GM18520 (cell line): ENCODE measurements at regions not wholly inside any gene's neighbourhood (a gene's known extent, or its start where the extent isn't known, plus 50 kb on each side); places are given as distances from the start of the nearest gene placed in this dataset.
"Not testable (repeated sequence)": the region's sequence is repeated elsewhere in the genome, so short reads cannot be mapped to it uniquely, and the experiment has no call there.

ENCODE experiments used
- ATAC-seq: cut with Tn5 transposase; IDR thresholded peaks from one replicate; pipeline ENCODE4 v1.9.1; 2021; ENCODE audit not compliant: unreplicated experiment

DNA sequence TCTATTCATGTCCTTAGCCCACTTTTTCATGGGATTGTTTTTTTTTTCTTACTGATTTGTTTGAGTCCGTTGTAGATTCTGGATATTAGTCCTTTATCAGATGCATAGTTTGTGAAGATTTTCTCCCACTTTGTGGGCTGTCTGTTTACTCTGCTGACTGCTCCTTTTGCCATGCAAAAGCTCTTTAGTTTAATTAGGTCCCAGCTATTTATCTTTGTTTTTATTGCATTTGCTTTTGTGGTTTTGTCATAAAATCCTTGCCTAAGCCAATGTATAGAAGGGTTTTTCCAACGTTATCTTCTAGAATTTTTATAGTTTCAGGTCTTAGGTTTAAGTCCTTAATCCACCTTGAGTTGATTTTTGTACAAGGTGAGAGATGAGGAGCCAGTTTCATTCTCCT is 358.9 kb downstream of the ADAMTS20 start:
- not testable (repeated sequence) for ATAC-seq

GRCh38 chr12:43192442-43192841 is 359.6 kb downstream of the ADAMTS20 start:
- not testable (repeated sequence) for ATAC-seq

- ATAC-seq, result no peak
Measured at GRCh38 chr12:43180242-43180641, 371.8 kb downstream of the ADAMTS20 start.

DNA sequence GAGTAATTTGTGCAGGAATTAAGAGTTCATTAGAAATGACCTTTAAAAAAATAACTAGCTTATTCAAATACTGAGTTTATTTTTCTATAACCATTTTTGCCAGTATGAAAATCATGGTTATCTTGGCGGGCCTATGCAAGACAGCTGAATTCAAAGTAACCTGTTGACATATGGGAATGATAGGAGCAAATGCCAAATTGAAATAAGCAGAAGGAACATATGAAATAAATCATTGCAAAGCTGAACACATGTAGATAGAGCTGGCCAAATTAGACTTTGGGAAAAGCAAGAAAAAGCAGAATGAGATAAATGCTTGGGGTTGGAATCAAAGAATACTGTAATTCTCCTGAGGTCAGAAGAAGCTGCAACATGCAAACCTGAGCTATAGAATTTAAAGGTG is 372.5 kb downstream of the ADAMTS20 start:
- no peak for ATAC-seq

DNA sequence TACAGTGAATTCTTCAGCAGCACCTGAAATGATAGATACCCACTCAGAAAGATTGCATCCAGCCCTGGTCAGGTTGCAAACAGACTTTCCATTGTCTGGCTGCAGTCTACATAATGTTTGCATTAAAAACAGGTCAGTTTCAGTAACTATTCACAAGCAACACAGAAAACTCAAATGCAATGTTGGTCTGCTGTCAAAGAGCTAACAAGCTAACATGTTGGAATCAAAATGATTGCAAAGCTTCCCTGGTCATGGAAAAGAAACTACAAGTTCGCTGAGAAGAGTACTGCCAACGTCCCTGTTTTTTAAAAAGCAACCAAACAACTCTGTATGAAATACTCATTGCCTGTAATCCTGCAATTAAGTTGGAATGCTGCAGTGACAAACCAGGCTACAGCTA is 374.7 kb downstream of the ADAMTS20 start:
- no peak for ATAC-seq

GRCh38 chr12:43169115-43169681 is 382.8 kb downstream of the ADAMTS20 start:
- ATAC-seq, result no peak

- no peak for ATAC-seq
Measured at GRCh38 chr12:43167691-43168090, 384.3 kb downstream of the ADAMTS20 start.

- ATAC-seq, result no peak
Measured at GRCh38 chr12:43165351-43165750, 386.7 kb downstream of the ADAMTS20 start.

- no peak for ATAC-seq
Measured at GRCh38 chr12:43162138-43162537, 389.9 kb downstream of the ADAMTS20 start.

DNA sequence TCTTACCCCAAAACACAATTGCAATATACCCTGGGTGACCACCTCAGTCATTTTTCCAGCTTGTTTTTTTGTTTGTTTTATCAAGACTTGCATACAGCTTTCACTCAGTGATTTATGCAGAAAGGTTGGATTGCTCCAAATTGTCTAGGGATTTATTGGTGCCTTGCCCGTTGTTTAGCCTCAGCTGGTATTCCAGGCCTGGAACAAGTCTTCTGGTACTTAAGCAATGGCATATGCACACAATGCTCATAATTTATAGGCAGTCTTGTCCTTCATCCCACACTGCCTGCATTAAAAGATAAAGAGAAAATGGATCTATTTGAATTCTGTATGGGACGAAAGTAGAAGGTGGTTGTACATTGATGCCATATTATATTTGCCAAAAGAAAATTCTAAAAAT is 392.5 kb downstream of the ADAMTS20 start:
- ATAC-seq, result no peak

DNA sequence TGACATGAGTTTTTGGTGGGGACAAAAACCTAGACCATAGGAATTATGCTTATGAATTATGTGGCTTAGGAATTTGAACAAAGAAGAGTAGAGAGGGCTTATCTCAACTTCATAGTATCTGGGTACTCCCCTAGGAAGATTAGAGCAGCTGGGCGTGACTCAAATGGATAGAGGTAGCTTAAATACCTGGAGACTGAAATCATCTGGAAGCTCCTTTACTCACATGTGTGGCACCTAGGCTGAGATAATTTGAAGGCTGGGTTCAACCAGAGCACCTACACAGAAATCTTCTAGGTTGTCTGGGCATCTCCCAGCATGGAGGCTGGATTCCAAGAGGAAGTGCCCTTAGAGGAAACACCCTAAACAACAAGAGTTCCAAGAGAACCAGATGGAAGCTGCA is 393.9 kb downstream of the ADAMTS20 start:
- no peak for ATAC-seq

DNA sequence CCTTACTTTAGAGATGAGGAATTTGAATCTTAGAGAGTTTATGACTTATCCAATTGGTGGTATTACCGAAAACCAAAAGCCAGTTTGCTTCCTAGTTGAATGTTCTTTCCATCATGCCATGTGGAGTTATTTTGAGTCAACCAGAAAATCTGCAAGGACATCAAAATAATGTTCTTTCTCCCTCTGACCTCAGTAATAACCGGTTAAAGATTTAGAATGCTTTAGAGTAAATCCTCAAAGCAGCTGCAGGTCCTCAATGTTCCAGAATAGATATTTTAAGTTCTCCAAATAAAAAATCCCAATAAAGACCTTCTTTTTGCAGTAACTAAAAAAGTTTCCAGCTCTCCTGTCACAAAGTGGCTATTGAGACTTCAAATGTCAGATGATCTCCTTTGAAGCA is 396.6 kb downstream of the ADAMTS20 start:
- no peak for ATAC-seq

DNA sequence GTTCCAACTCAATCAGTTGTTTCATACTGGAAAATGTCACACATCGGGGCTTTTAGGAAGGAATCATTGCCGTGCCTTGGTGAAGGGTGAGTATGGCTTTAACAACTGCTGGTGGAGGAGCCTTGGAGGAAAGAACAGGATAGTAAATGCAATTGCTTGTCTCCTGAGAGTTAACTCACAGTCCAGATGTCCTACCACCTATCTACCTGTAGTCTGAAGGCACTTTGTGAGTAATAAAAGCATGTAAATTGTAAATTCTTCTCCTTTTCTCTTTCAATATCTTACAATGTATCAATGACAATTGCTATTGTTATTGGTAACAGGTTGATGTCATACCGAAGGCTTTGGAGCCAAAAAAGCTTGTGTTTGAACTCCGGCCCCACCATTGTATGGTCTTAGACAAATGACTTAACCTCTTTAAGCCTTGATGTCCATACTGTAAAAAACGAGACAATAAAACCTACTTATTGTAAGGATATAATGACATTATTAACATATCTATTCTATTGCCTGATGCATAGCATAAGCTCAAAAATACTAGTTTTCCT is 397.4 kb downstream of the ADAMTS20 start:
- ATAC-seq, result no peak

DNA sequence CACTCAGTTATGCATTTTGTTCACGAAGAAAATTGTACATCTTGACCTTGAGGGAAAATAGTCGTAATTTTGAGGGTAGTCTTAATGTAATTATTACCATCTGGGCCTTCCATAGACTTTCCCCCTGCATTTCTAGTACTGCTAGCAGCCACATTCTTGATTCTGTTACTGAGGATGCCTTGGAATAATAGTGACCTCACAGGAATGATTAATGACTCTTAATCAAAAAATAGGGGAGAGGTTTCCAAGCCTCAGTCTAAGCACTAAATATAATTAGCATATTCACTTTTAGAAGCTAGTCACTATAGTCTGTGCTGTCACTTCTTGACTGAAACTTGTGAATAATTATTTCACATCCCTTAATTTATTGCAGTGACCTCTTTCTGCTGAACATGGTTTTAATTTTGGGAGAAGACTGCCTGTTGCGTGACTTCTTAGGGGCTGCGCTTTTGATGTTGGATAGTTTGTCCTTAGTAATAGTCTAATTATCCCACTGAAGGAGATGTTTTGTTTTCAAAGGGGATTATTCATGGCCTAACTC is 400.5 kb downstream of the ADAMTS20 start:
- no peak for ATAC-seq

DNA sequence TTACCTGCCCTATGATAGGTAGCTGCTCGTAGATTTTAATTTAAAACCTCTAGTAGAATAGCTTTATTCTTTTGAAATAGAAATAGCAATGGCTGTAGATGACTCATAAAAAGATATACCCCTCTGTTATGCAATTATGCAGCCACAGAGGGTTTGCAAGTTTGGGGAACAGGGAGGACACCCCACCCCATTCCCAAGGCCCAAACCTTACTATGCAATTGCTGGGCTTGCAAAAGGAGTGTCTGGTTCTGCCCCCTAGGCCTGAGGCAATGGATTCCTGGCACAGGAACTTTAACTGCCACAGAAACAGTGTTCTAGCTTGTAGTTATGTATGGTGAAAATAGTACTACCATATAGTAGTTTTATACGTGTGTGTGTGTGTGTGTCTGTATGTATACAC is 403.3 kb downstream of the ADAMTS20 start:
- no peak for ATAC-seq

DNA sequence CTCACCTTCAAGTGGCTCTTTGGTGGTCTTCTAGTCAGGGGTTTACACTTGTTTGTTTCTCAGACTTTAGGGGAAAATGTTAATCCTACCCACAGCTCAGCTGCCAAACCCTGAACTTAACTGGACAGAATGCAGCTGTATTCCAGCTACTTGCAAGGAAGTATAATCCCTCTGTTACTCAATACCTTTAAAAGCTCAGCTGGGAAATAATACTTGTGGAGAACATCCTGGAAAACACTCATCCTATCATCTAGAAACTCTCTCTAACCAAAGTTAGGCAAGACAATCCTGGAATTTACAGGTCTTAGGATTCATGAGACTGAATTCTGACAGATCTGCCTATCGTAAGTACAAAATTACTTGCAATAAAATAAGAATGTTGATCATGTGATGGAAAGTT is 404.1 kb downstream of the ADAMTS20 start:
- no peak for ATAC-seq

- ATAC-seq, result no peak
Measured at GRCh38 chr12:43145481-43145880, 406.5 kb downstream of the ADAMTS20 start.

GRCh38 chr12:43143278-43143677 is 408.7 kb downstream of the ADAMTS20 start:
- no peak for ATAC-seq

DNA sequence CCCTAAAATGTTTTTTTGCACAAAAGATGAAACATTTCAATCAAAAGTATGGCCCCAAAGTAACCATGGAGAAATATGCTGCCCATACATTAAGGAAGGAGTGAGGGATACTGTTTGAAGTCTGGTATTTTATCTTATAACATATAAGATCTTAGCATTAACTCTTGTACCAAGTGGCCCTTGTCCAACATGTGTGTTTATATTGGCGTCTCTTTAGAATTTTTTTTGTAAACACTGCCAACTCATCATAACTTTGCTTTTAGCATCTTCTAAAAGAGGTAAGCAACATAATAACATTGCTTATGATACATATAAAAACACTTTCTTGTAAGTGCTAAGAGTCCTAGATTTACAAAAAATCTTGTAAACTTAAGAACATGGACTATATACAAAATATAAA is 419.7 kb downstream of the ADAMTS20 start:
- no peak for ATAC-seq

DNA sequence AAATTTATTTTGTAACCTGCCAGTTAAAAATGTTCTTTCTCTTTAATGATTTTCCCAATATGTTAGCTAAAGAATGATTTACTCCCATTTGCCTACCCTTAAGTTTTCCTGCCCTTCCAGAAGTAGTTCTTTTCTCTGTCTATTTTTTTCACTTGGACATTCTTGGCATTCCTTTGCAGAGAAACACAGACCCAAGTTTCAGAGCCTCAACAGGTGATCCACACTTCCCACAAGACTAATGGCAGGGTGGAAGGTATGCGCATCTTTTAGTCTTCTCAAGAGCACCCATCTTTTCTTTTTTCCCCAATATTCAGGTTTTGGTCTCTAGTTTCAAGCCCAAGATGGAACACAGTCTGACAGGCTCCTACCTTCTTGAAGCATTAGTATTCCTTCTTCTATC is 420.7 kb downstream of the ADAMTS20 start:
- no peak for ATAC-seq

GRCh38 chr12:43127886-43128549 is 424.0 kb downstream of the ADAMTS20 start:
- no peak for ATAC-seq

DNA sequence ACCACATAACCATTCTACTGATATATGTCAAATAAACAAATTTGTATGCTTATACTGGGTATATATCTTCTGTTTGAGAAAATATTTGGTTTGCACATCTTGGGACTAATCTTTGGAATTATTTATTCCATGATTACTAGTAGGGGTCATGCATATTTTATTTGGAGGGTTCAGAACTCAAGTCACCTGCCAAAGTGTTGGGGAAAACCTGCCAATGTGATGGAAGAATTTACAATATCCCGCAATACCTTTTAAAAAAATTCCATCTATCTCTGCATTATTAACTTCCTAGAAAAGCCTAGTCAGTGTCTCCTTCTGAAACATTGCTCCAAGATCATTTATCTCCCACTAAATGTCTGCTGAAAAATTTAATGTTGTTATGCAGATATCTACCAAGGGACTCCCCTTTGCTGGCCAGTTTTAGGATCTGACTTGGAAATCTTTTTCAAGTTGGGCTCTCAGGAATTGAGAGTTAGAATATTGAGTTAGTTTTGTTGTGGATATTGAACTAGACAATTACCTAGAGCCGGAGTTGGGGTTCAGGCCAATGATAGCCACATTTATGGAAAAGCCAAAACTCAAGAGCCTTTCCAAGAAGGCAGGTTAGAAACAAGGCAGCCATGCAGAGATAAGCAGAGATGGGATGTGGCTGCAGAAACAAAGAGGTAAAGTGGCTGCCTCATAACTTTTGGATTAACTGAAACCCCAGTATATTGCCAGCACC is 425.2 kb downstream of the ADAMTS20 start:
- ATAC-seq, result no peak
